22Rv1 (cell line): ENCODE measurements at regions not wholly inside any gene's neighbourhood (a gene's known extent, or its start where the extent isn't known, plus 50 kb on each side); places are given as distances from the start of the nearest gene placed in this dataset.

Experiments
- ZFX ChIP-seq: fragments of 450-650 bp; IDR thresholded peaks from 2 replicates; pipeline ENCODE4 v1.6.1; 2017; ENCODE audit warnings: antibody characterized with exemption, borderline replicate concordance
- TF ChIP-seq, protein P1 (sequence below): fragments of 450-650 bp; IDR thresholded peaks from 2 replicates; pipeline ENCODE4 v1.5.1; 2017; ENCODE audit warnings: mild to moderate bottlenecking

DNA sequence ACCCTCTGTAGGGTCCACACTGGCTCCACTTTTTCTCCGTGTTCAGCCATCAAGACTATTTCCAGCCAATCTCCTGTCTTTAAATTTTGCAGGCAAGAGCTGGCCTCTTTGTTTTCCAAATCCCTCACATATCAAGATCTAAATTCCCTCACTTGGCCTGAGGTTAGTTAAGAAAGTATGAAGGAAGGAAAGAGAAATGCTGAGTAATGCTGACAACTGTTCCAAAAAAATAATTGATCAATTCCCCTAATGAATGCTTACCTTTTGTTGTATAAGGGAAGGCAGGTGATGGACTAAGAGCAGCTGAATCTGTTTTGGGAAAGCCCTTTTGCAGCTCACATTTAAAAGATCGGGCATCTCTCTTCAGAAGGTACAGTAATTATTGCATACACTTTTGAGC lies 105.1 kb upstream of the KCNJ16 start:
- TF ChIP-seq, protein P1, sequence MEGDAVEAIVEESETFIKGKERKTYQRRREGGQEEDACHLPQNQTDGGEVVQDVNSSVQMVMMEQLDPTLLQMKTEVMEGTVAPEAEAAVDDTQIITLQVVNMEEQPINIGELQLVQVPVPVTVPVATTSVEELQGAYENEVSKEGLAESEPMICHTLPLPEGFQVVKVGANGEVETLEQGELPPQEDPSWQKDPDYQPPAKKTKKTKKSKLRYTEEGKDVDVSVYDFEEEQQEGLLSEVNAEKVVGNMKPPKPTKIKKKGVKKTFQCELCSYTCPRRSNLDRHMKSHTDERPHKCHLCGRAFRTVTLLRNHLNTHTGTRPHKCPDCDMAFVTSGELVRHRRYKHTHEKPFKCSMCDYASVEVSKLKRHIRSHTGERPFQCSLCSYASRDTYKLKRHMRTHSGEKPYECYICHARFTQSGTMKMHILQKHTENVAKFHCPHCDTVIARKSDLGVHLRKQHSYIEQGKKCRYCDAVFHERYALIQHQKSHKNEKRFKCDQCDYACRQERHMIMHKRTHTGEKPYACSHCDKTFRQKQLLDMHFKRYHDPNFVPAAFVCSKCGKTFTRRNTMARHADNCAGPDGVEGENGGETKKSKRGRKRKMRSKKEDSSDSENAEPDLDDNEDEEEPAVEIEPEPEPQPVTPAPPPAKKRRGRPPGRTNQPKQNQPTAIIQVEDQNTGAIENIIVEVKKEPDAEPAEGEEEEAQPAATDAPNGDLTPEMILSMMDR, result no peak
- no peak for TF ChIP-seq ZFX
